ENCODE measurements at regions not wholly inside any gene's neighbourhood (a gene's known extent, or its start where the extent isn't known, plus 50 kb on each side); places are given as distances from the start of the nearest gene placed in this dataset.

DNA sequence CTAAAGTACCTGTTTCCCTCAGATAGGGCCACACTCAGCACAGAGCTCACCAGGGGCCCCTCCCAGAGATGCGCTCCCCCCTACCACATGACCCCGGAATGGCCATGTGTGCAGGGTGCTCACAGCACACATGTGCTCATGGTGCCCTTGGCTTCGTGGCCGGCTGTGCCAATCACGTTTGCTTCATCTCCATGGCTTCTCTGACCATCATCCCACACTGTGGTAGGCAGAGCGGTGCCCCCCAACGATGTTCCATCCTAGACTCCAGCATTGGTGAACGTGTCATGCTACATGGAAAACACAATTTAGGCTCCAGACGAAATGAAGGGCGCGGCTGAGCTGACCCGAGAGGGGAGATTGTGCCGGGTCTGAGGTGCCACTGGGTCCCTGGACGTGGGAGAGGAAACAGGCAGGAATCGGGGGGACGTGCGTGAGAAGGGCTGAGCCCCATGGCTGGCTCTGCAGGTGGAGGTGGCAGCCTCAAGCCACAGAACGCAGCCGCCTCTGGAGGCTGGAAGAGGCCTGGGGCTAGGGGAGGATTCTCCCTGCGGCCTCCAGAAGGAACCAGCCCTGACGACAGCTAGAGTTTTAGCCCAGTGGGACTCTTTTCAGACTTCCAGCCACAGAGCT is 126.5 kb downstream of the DLL1 start:
- H3K27ac ChIP-seq, result no peak overlapping the region
- DNase-seq, result no peak
- no peak for TF ChIP-seq EZH2phosphoT487 (IDR thresholded peaks at IDR 0.05; ENCODE audit: insufficient read depth, low read depth)
- TF ChIP-seq EZH2 (IDR thresholded peaks at IDR 0.05; ENCODE audit: insufficient read depth, poor library complexity, severe bottlenecking), result no peak
- no peaks in the 10 kb centered on the region for H3K9me2 ChIP-seq (ENCODE audit: insufficient read depth)
- H3K36me3 ChIP-seq (ENCODE audit: low read depth), result no peaks in the 10 kb centered on the region
- no peak overlapping the region for H3K4me3 ChIP-seq
- no peaks in the 10 kb centered on the region for H4K20me1 ChIP-seq (ENCODE audit: insufficient read depth)
- no peak overlapping the region for H3K4me2 ChIP-seq (ENCODE audit: unreplicated experiment)
- no peaks in the 10 kb centered on the region for H3K79me2 ChIP-seq (ENCODE audit: insufficient read depth)
- 71 to 77% methylated on average over 21 of the region's 21 CpGs for WGBS, 2 experiments (ENCODE audit: low coverage in 1 of 2, low lambda C conversion rate in 2 of 2, missing lambda C conversion rate in 2 of 2)
- H3K9me3 ChIP-seq (ENCODE audit: low read depth), result no peaks in the 10 kb centered on the region
- H2AFZ ChIP-seq, result no peak overlapping the region
- H3K4me1 ChIP-seq (ENCODE audit: insufficient read depth), result no peaks in the 10 kb centered on the region
- H3F3A ChIP-seq (ENCODE audit: insufficient read depth), result no peaks in the 10 kb centered on the region
- peaks cover 7% of the 10 kb centered on the region; the same call in 1 of the 2 replicates for H3K27me3 ChIP-seq (replicated peaks; ENCODE audit: insufficient read depth)
- H3K9ac ChIP-seq, result no peak overlapping the region
- in situ Hi-C loops (cut with MboI), result no loop called here

GRCh38 chr6:170163405-170164170 is 127.3 kb downstream of the DLL1 start:
- Histone ChIP-seq H3K9ac (no peak overlapping the region), H3K36me3 (ENCODE audit: low read depth) (no peaks in the 10 kb centered on the region), H3K27me3 (replicated peaks; ENCODE audit: insufficient read depth) (peaks cover 7% of the 10 kb centered on the region; the same call in 1 of the 2 replicates), H3K9me2 (ENCODE audit: insufficient read depth) (no peaks in the 10 kb centered on the region), H2AFZ (no peak overlapping the region), H3K27ac (no peak overlapping the region), H4K20me1 (ENCODE audit: insufficient read depth) (no peaks in the 10 kb centered on the region), H3K4me1 (ENCODE audit: insufficient read depth) (no peaks in the 10 kb centered on the region), H3K79me2 (ENCODE audit: insufficient read depth) (no peaks in the 10 kb centered on the region), H3K9me3 (ENCODE audit: low read depth) (no peaks in the 10 kb centered on the region), H3F3A (ENCODE audit: insufficient read depth) (no peaks in the 10 kb centered on the region), H3K4me3 (no peak overlapping the region), H3K4me2 (ENCODE audit: unreplicated experiment) (no peak overlapping the region)
- in situ Hi-C loops (cut with MboI), result no loop called here
- DNase-seq, result no peak
- TF ChIP-seq EZH2phosphoT487 (IDR thresholded peaks at IDR 0.05; ENCODE audit: insufficient read depth, low read depth), result no peak
- WGBS, 2 experiments (ENCODE audit: low coverage in 1 of 2, low lambda C conversion rate in 2 of 2, missing lambda C conversion rate in 2 of 2), result 85 to 88% methylated on average over 14 to 27 of the region's 27 CpGs

DNA sequence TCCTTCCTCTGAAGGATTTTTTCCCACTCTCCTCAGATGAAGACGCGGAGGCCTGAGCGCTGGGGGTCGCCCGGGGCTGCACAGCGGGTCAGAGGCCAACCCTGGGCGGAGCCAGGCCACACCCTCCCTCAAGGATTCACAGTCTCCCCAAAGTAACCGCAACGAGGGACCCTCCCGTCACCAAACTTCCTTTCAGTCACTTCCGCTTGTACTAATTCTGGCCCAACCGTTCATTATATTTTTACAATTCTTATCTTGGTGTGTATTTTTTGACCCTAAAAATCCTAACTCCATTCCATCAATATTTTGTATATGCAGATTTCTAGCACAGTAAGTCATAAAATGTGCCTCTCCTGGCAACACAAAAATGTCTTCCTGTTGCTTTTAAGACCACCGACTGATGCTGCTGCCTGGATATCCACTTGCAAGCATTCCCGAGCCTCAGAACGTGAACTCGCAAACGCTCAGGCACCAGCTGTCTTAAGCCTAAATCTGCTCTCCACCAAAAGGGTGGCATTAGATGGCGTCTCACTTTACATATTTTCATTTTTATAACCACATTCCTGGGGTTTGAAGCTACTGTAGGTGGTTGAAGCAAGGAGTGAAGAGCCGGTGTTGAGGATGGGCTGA is 128.0 kb downstream of the DLL1 start:
- Histone ChIP-seq H3F3A (ENCODE audit: insufficient read depth) (no peaks in the 10 kb centered on the region), H3K27me3 (replicated peaks; ENCODE audit: insufficient read depth) (peaks cover 7% of the 10 kb centered on the region; the same call in 1 of the 2 replicates), H3K36me3 (ENCODE audit: low read depth) (no peaks in the 10 kb centered on the region), H4K20me1 (ENCODE audit: insufficient read depth) (no peaks in the 10 kb centered on the region), H3K4me1 (ENCODE audit: insufficient read depth) (no peaks in the 10 kb centered on the region), H3K79me2 (ENCODE audit: insufficient read depth) (no peaks in the 10 kb centered on the region), H2AFZ (no peak overlapping the region), H3K4me3 (no peak overlapping the region), H3K4me2 (ENCODE audit: unreplicated experiment) (no peak overlapping the region), H3K9me3 (ENCODE audit: low read depth) (no peaks in the 10 kb centered on the region), H3K27ac (no peak overlapping the region), H3K9me2 (ENCODE audit: insufficient read depth) (no peaks in the 10 kb centered on the region), H3K9ac (no peak overlapping the region)
- DNase-seq, result no peak
- TF ChIP-seq EZH2 (IDR thresholded peaks at IDR 0.05; ENCODE audit: insufficient read depth, poor library complexity, severe bottlenecking), result no peak
- TF ChIP-seq EZH2phosphoT487 (IDR thresholded peaks at IDR 0.05; ENCODE audit: insufficient read depth, low read depth), result no peak
- in situ Hi-C loops (cut with MboI), result no loop called here
- 88 to 89% methylated on average over 19 of the region's 19 CpGs for WGBS, 2 experiments (ENCODE audit: low coverage in 1 of 2, low lambda C conversion rate in 2 of 2, missing lambda C conversion rate in 2 of 2)

DNA sequence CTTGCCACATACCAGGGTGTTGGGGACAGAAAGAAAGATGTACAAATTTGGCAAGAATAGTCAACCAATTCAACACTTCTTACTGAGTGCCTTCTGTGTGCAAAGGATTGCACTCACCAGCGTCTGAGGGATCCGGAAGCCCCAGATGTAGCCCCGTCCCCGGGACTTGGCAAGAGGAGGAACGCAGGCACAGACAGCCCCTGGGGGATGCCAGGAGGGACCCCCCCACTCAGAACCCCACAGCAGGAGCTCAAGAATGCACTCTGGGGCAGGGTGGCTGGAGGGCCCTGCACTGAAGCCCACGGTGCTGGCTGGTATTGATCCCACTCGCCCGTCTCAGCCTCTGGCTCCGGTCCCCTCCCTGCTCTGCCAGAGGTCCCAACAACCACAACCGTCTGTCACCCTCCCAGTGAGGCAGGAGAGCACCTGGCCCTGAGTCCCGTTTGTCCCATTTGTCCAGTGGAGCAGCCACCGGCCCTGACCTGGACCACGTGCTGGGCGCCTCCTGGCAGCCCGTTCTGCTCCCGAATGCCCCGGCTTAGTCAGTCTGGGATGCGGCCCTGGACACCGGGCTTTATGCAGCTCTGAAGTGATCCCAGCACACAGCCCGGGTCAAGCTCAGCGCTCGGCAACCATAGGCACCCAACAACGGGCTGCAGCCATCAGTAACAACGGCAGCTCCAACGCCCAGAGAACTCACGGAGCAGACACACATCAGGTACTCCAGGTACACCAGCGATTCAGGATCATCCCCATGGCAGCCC is 128.7 kb downstream of the DLL1 start:
- Histone ChIP-seq H3K27ac (no peak overlapping the region), H3K9me2 (ENCODE audit: insufficient read depth) (no peaks in the 10 kb centered on the region), H2AFZ (no peak overlapping the region), H3F3A (ENCODE audit: insufficient read depth) (no peaks in the 10 kb centered on the region), H3K4me1 (ENCODE audit: insufficient read depth) (no peaks in the 10 kb centered on the region), H3K9me3 (ENCODE audit: low read depth) (no peaks in the 10 kb centered on the region), H4K20me1 (ENCODE audit: insufficient read depth) (no peaks in the 10 kb centered on the region), H3K79me2 (ENCODE audit: insufficient read depth) (no peaks in the 10 kb centered on the region), H3K4me2 (ENCODE audit: unreplicated experiment) (no peak overlapping the region), H3K9ac (no peak overlapping the region), H3K4me3 (no peak overlapping the region), H3K36me3 (ENCODE audit: low read depth) (no peaks in the 10 kb centered on the region), H3K27me3 (replicated peaks; ENCODE audit: insufficient read depth) (peaks cover 7% of the 10 kb centered on the region; the same call in 1 of the 2 replicates)
- in situ Hi-C loops (cut with MboI), result no loop called here
- TF ChIP-seq EZH2phosphoT487 (IDR thresholded peaks at IDR 0.05; ENCODE audit: insufficient read depth, low read depth) (no peak), EZH2 (IDR thresholded peaks at IDR 0.05; ENCODE audit: insufficient read depth, poor library complexity, severe bottlenecking) (no peak)
- WGBS, 2 experiments (ENCODE audit: low coverage in 1 of 2, low lambda C conversion rate in 2 of 2, missing lambda C conversion rate in 2 of 2), result 84 to 87% methylated on average over 25 to 27 of the region's 27 CpGs
- no peak for DNase-seq
